OCI-LY3 (cell line): ENCODE measurements at regions not wholly inside any gene's neighbourhood (a gene's known extent, or its start where the extent isn't known, plus 50 kb on each side); places are given as distances from the start of the nearest gene placed in this dataset.

Experiments
- H2AFZ ChIP-seq: fragments of 200-600, 300-600 bp; shearing (Covaris generic); 2 replicates; pipeline ENCODE4 v1.6.0; 2014; ENCODE audit warnings: antibody characterized with exemption, low read depth, low read length
- H3K27ac ChIP-seq: fragments of 200-600, 300-600 bp; sonication (generic); 2 replicates; pipeline ENCODE4 v1.5.1; 2014; ENCODE audit warnings: mild to moderate bottlenecking, low read length, moderate library complexity, mixed read lengths
- H3K27me3 ChIP-seq: fragments of 200-600, 300-600 bp; sonication (generic); 2 replicates; pipeline ENCODE4 v1.6.1; 2014; ENCODE audit warnings: low read depth, low read length, mixed read lengths
- H3K36me3 ChIP-seq: fragments of 200-600, 300-600 bp; sonication (generic); replicated peaks from 2 replicates; pipeline ENCODE3; 2014; ENCODE audit warnings: low read depth, low read length, mixed read lengths
- H3K4me1 ChIP-seq: fragments of 300-600, 200-600 bp; sonication (generic); 2 replicates; pipeline ENCODE4 v1.6.1; 2014; ENCODE audit warnings: low read length, mixed read lengths
- H3K4me2 ChIP-seq: fragments of 200-600, 300-600 bp; sonication (generic); 2 replicates; pipeline ENCODE4 v1.6.1; 2014; ENCODE audit warnings: low read length, mixed read lengths
- H3K4me3 ChIP-seq: fragments of 300-600, 200-600 bp; sonication (generic); 2 replicates; pipeline ENCODE4 v1.5.1; 2014; ENCODE audit warnings: antibody characterized with exemption, mild to moderate bottlenecking, low read length, moderate library complexity
- H3K79me2 ChIP-seq: fragments of 300-600, 200-600 bp; shearing (Covaris generic); 2 replicates; pipeline ENCODE4 v1.6.1; 2014; ENCODE audit warnings: mild to moderate bottlenecking, low read length, mixed read lengths
- H3K9ac ChIP-seq: fragments of 300-600, 200-600 bp; shearing (Covaris generic); 2 replicates; pipeline ENCODE4 v1.6.0; 2014; ENCODE audit warnings: mild to moderate bottlenecking, low read length, moderate library complexity
- H3K9me3 ChIP-seq: fragments of 200-600, 300-600 bp; shearing (Covaris generic); 2 replicates; pipeline ENCODE4 v1.6.1; 2014; ENCODE audit warnings: low read length, mixed read lengths; ENCODE audit not compliant: insufficient read depth
- H4K20me1 ChIP-seq: fragments of 200-600, 300-600 bp; sonication (generic); 2 replicates; pipeline ENCODE4 v1.6.1; 2016; ENCODE audit warnings: low read length, mixed read lengths; ENCODE audit not compliant: insufficient read depth
- CTCF ChIP-seq: fragments of 200-600, 300-600 bp; sonication (generic); IDR thresholded peaks from 2 replicates; pipeline ENCODE4 v1.5.1; 2014; ENCODE audit warnings: antibody characterized with exemption, low read length, low read depth
- EZH2phosphoT487 ChIP-seq: fragments of 200-600 bp; shearing (Covaris generic); IDR thresholded peaks from 2 replicates; pipeline ENCODE4 v1.6.1; 2018; ENCODE audit warnings: antibody characterized with exemption, mixed run types, low read depth

GRCh38 chr2:81739966-81740365 is 1435.4 kb upstream of the LRRTM1 start:
- Histone ChIP-seq H3K36me3 (no peaks in the 10 kb centered on the region), H3K27me3 (no peaks in the 10 kb centered on the region), H3K4me2 (no peak overlapping the region), H4K20me1 (no peaks in the 10 kb centered on the region), H3K9me3 (no peaks in the 10 kb centered on the region), H2AFZ (no peak overlapping the region), H3K4me1 (no peaks in the 10 kb centered on the region), H3K9ac (no peak overlapping the region), H3K4me3 (no peak overlapping the region), H3K27ac (no peak overlapping the region), H3K79me2 (no peaks in the 10 kb centered on the region)
- no peak for TF ChIP-seq EZH2phosphoT487
- no peak for TF ChIP-seq CTCF

- H3K36me3 ChIP-seq: no peaks in the 10 kb centered on the region
- H3K9ac ChIP-seq: no peak overlapping the region
- H3K4me2 ChIP-seq: no peak overlapping the region
- no peaks in the 10 kb centered on the region for H4K20me1 ChIP-seq
- H3K27ac ChIP-seq: no peak overlapping the region
- TF ChIP-seq EZH2phosphoT487 (no peak), CTCF (no peak)
- no peaks in the 10 kb centered on the region for H3K79me2 ChIP-seq
- H3K4me1 ChIP-seq: no peaks in the 10 kb centered on the region
- H2AFZ ChIP-seq: no peak overlapping the region
- H3K27me3 ChIP-seq: no peaks in the 10 kb centered on the region
- H3K4me3 ChIP-seq: no peak overlapping the region
- no peaks in the 10 kb centered on the region for H3K9me3 ChIP-seq
Observed at GRCh38 chr2:81734981-81735380, 1430.4 kb upstream of the LRRTM1 start.

GRCh38 chr2:81714817-81715216 is 1410.3 kb upstream of the LRRTM1 start:
- no peaks in the 10 kb centered on the region for H3K27me3 ChIP-seq
- no peaks in the 10 kb centered on the region for H4K20me1 ChIP-seq
- no peaks in the 10 kb centered on the region for H3K4me1 ChIP-seq
- H3K36me3 ChIP-seq: no peaks in the 10 kb centered on the region
- no peak overlapping the region for H3K27ac ChIP-seq
- H3K4me3 ChIP-seq: no peak overlapping the region
- no peaks in the 10 kb centered on the region for H3K79me2 ChIP-seq
- H3K9ac ChIP-seq: no peak overlapping the region
- TF ChIP-seq EZH2phosphoT487 (no peak), CTCF (no peak)
- no peak overlapping the region for H3K4me2 ChIP-seq
- H3K9me3 ChIP-seq: no peaks in the 10 kb centered on the region
- H2AFZ ChIP-seq: no peak overlapping the region

GRCh38 chr2:81706856-81707255 is 1402.3 kb upstream of the LRRTM1 start:
- Histone ChIP-seq H3K4me2 (no peak overlapping the region), H4K20me1 (no peaks in the 10 kb centered on the region), H3K36me3 (no peaks in the 10 kb centered on the region), H3K9ac (no peak overlapping the region), H3K4me3 (no peak overlapping the region), H3K27me3 (no peaks in the 10 kb centered on the region), H2AFZ (no peak overlapping the region), H3K4me1 (peaks cover 27% of the 10 kb centered on the region), H3K79me2 (no peaks in the 10 kb centered on the region), H3K27ac (no peak overlapping the region), H3K9me3 (no peaks in the 10 kb centered on the region)
- no peak for TF ChIP-seq EZH2phosphoT487
- no peak for TF ChIP-seq CTCF
